HG02763 (cell line): ENCODE measurements at regions not wholly inside any gene's neighbourhood (a gene's known extent, or its start where the extent isn't known, plus 50 kb on each side); places are given as distances from the start of the nearest gene placed in this dataset.

Experiments used
- ATAC-seq: cut with Tn5 transposase; IDR thresholded peaks from one replicate; pipeline ENCODE4 v1.9.1; 2021; ENCODE audit warnings: mild to moderate bottlenecking, moderate library complexity; ENCODE audit not compliant: unreplicated experiment

DNA sequence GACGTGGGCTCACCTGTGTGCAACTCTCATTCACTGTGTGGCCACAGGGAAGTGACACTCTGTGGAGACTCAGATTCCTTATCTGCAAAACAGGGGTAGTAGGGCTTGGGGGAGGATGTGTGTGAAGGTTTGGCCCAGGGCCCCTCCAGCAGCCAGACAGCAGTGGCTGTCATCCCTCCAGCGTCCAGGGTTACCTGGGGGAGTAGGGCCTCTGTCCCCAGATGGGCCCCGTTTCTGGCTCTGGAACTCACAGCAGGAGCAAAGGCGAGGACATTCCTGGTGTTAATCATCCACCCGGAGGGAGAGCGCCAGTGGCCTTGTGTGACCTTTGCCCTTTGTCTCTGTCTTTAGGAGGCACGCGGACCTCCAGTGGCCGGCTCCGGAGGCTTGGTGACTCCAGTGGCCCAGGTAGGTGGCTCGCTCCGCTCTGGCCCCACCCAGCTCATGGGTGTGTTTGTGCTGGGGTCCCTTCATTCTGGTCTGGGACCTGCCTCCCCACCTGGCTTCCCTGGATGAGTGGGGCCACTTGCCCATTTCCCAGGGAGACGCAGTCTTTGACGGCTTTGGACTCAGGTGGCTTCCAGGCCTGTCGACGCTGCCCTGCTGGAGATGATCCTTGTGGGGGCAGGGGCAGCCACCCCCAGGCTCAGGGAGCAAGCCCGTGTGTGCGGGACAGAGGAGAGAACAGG lies 166.2 kb downstream of the SEC14L1 start:
- ATAC-seq: no peak

DNA sequence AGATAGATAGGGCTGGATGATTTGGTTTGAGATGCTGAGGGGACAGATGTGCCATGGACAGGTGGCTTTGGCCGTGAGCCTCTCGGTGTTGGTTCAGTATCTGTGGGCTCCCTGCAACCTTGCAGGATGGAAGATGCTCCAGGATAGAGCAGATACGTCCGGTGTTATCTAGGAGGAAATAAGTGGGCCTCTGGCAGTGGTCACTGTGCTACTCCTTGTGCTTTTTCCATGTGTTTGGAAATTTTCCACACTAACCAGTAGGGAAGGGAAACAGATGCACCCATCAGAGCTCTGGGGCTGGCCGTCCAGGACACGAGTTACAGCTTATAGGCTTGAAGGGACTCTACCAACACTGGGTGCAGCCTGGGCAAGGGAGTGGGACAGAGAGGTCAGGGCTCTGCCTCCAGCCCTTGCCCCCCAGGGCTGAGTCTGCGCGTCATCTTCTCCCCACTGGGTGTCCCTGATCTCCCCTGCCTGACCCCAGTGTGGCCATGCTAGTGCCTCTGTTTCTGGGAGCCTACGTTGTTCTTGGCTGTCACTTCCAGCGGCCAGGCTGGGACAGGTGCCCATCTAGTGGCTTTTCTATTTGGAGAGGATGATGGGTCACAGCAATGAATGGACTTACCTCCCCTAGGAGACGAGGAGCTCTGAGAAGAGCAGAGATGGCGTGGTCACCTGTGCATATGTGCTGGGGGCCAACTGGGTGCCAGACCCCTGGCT lies 166.9 kb downstream of the SEC14L1 start:
- ATAC-seq: no peak

DNA sequence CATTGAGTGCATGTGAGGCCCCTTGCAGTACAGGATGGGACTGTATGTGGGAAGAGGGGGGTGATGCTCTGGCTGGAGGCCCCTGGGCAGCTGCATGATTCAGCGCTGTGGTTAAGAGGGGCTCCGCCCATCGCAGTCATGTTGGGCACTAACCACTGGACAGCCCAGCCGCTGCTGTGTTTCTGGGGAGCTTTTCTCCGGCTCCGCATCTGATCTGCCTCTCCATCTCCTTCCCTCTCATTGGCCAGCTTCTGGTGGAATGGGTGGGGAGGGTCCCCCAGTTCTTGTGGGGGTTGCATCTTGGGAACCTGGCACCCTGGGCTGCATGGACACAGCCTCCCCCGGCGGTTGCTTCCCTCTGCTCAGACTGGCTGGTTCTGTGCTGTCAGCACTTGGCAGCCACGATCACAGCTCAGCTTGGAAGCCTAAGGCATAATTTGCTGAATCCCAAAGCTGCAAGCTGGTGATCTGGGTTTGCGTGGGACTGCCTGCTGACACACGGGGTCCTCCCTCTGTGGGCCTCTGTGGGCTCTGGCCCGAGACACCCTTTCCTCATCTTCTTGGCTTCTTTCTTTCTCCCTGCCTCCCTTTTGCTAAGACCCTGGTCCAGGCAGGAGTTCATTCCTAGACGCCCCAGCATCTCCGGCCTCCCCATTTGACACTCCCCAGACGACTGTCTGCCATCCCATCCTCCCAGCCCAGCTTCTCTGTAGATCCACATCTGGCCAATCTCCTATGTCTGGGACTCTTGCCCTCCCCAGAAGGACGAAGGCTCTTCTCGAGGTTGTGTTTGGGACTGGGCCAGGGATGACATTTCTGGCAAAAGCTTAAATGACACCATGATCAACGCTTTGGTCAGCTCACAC lies 168.3 kb downstream of the SEC14L1 start:
- no peak for ATAC-seq

DNA sequence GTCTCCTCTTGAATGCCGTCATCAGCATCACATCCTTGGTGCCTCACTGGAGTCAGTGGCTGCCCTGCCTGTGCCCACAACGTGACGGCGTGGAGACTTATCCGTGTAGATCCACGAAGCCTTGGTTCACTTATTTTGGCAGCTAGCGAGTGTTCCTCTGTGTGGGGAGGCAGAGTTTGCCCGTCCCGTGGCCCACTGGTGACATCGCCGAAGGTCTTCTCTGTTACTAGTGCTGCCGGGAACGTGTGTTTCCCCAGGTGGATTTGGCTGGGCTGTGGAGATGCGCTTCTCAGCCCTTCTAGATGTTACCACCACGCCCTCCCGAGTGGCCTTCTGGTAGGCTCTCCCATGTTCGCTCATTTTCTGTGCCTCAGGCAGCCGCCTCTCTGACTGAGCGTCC lies 169.6 kb downstream of the SEC14L1 start:
- no peak for ATAC-seq

DNA sequence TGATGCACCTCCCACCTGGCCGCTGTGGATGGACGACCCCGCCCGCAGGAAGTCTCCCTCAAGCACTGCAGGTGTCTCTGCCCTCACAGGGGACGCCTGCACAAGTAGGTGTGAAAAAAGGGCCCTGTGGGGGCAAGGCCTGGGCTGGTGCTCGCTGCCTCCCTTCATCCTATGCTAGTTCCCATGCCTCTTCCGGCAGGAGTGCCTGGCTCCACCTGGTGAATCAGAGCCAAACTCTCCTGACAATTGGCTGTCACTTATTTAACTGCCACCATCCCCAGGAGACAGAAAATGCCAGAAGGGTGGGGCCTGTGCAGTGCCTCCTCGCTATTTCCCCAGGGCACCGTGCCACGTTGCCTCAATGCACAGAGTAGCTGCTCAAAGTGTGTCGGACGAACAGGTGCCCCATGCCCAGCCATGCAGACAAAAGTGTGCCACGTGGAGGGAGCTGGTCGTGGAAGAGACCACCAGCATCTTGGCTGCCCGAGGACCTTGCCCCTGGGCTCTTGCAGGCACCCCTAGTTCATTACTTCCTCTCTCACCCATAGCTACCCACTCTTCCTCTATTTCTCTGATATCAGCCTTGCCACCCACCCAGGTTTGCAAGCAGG lies 170.7 kb downstream of the SEC14L1 start:
- ATAC-seq: no peak

DNA sequence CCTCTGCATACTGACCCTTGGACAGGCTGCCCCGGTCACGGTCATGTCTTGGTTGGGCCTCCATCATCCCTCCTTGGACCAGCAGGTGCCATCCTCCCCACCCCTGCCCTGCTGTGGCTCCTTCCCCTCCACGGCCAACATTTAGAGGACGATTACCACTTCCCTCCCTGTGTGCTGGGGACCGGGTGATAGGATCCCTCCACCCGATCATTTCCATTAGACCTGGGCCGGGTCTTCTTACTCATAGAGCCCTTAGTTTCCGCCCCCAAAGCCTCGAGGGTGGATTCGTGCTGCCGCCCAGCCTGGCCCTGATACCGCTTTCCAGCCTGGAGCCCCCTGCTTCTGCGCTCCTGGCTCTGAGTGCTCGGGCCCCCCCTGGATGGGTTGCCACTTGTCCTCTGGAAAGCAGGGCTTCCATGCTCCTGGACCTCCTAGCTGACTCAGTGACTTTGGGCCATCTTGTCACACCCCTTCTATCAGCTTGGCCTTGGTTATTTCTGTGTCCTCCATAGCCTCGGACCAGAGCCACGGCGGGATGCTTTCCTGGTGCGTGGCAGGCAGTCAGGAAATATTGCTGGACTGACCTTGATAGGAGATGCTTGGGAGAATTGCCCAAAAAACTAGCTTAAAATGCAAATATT lies 171.4 kb downstream of the SEC14L1 start:
- ATAC-seq: no peak

DNA sequence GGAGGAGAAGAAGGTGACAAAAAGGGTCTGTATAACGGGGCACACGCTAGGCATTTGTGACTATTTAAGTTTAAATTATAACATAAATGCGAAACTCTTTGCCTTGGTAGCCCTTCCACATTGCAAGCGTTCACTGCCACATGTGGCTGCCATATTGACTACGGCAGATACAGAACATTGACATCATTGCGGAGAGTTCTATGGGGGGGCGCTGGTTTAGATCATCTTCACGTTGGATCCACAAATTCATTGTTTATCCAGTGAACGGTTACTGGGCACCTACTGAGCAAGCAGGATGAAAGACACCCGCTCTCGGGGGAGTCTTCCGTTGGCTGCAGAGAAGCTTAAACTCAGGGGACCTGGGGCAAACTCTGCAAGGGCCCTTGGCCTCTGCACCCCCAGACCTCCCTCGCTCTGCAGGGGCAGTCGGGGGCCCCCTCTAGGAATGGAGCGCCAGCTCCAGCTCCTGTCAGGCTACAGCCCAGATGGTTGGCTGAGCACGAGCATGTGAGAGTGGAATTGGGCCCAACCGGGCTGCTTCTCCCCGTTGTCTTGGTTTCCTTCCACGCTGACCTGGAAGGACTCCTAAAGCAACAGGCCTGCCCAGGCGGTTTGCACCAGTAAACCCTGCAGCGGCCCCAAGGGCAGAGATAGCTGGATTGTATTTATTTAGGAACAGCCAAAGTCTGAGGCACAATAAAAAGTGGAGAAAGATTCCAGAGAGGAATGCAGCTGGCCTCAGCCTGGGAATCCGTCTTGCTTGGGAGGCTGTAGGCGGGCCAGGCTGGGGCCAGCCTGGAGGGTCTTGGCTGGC lies 172.2 kb downstream of the SEC14L1 start:
- ATAC-seq: no peak

DNA sequence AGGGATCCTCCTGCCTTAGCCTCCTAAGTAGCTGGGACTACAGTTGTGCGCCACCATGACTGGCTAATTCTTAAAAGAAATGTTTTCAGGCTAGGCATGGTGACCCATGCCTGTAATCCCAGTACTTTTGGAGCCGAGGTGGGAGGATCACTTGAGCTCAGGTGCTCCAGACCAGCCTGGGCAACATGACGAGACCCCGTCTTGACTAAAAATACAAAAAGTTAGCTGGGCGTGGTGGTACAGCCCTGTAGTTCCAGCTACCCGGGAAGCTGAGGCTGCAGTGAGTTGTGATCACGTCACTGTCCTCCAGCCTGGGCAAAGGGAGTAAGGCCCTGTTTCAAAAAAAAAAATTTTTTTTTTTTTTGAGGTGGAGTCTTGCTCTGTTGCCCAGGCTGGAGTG lies 173.1 kb downstream of the SEC14L1 start:
- ATAC-seq: no peak

DNA sequence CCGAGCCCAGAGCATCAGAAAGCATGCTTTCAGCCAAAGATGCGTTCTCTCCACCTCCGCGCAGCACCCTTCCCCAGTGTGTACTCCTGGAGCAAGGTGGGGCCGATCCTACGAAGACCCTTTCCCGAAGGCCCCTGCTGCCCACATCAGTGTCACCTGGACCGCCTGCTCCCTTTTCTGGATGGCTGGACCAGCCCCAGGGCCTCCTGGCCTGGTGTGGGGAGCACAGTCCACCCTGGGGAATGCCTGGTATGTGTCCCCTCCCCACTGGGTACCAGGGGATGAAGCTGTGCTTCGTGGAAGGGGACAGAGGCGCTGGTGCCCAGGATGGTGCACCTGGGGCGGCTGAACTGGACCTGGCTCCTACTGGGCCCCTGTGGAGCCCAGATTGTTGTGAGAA lies 173.8 kb downstream of the SEC14L1 start:
- ATAC-seq: no peak

DNA sequence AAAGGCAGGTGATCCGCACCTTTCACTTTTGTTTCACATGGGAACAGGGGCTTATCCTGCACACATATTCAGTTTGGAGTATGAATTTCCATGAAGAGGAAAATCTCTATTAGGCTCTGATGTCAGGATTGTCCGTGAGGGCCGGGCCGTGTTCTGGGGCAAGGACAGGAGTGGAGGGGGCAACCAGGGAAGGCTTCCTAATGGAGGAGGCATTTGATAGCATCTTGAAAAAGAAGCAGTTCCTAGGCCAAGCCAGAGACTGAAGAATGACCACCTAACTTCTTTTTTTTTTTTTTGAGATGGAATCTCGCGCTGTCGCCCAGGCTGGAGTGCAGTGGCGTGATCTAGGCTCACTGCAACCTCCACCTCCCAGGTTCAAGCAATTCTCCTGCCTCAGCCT lies 174.2 kb downstream of the SEC14L1 start:
- ATAC-seq: no peak

DNA sequence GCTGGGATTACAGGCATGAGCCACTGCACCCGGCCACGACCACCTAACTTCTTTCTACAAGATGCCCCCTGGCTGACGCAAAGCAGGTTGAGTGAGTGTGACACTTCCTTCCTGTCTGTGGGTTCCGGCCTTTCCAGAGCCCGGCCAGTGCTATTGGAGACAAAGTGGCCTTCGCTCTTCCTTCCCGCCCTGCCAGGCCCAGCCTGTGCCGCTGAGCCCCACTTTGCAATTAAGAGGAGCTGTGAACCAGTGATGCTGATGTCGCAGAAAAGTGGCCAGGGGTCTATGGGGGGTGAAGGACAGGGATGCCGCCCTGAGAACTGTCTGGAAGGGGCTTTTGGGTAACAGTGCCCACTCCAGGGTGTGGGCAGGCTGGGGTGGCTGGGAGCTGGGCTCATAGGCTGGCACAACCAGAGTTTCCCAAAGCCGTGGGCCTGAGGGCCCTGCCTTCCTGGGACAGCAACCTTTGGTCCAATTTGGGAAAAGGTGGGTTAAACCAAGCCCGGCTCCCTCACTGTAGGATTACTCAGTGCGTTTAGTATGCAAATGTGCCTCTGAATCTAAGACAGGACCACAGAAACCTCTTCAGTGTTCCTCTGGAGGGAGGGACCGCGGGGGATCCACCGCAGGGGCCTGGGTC lies 174.9 kb downstream of the SEC14L1 start:
- ATAC-seq: no peak

DNA sequence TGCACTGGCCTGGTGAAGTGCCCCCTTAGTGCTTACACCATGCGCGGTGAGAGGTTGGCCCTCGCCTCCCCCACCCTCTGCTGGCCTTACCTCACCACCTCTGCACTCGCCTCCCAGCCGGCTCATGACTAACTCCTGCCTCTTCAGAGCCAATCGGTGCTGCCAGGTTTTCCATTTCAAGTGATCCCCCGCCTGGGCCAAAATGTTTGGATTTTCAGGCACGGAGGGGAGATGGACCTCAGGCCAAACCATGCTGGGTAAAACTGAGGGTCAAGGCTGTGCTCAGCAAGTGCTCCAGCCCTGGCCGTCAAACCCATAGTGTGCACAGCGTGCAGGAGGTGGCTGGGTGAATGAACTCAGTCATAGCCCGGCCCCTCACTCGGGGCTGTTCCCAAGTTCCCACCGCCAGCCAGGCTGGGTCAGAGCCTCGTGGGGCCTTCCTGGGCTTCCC lies 175.4 kb downstream of the SEC14L1 start:
- ATAC-seq: no peak

DNA sequence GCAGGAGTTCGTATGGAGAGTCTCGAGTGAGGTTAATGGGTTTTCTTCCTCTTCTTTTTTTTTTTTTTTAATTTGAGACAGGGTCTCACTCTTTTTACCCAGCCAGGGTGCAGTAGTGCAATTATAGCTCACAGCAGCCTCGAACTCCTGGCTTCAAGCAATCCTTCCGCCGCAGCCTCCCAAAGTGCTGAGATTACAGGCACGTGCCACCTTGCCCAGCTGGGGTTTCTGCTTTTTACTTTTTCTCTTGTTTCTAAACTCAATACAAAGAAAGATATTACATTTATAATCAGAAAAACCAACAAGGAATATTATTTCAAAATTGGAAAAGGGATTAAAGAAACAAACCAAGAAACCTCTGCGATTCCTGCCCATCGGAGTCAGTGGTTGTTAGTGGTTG lies 175.9 kb downstream of the SEC14L1 start:
- no peak for ATAC-seq

DNA sequence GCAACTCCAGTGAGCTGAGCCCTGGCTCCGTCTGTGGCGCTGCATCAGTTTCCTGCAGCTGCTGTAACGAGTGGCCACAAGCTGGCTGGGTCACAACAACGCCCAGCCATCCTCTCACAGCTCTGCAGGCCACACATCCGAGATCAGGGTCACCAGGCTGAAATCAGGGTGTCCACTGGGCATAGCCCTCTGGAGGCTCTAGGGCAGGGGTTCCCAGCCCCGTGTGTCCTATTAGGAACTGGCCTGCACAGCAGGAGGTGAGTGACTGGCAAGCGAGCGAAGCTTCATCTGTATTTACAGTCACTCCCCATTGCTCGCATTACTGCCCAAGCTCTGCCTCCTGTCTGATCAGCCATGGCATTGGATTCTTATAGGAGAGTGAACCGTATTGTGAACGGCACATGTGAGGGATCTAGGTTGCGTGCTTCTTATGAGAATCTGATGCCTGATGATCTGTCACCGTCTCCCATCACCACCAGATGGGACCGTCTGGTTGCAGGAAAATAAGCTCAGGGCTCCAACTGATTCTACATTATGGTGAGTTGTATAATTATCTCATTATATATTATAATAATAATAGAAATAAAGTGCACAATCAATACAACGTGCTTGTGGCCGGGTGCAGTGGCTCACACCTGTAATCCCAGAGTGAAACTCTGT lies 176.5 kb downstream of the SEC14L1 start:
- ATAC-seq: no peak

DNA sequence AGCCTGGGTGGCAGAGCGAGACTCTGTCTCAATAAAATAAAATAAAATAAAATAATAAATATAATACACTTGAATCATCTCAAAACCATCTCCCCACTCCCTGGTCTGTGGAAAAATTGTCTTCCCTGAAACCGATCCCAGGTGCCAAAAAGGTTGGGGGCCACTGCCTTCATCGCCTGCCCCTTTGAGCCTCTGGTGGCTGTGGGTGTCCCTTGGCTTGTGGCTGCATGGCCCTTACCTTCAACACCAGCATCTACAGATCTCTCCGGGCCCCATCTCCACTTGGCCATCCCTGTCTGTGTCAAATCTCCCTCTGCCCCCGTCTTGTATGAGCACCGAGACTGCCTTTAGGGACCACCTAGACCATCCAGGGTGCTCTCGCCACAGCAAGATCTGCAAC lies 177.3 kb downstream of the SEC14L1 start:
- no peak for ATAC-seq

DNA sequence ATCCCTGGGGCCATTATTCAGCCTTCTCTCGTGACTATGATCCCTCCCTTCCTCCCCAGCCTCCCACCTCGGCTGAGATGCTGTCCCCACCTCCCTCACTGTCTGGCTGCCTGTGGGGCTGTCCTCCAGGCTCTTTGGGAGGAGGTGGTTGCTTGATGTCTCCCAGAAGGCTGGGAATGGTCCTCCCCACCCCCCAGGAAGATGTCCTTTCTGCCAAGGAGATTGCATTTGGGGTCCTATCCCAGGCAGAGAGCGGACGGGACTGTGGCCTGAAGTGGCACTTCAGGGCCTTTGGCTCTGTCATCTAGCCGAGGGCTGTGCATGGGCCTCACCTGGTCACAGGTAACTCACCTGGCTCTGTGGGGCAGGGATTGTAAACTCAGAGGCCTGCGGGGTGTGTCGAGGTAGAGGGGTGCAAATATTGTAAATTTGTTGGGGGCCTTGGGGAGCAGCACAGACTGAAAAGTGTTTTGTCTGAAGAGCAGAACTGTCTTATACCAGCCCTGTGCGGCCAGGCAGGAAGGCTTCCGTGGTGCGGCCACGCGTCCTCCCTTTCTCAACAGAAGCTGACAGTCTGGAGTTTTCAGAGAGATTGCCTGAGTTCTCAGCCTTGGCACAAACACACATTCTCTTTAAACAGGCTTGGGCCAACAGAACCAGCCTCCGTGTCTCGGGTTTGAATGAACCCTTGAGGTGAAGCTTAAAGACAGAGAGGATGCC lies 177.9 kb downstream of the SEC14L1 start:
- no peak for ATAC-seq

DNA sequence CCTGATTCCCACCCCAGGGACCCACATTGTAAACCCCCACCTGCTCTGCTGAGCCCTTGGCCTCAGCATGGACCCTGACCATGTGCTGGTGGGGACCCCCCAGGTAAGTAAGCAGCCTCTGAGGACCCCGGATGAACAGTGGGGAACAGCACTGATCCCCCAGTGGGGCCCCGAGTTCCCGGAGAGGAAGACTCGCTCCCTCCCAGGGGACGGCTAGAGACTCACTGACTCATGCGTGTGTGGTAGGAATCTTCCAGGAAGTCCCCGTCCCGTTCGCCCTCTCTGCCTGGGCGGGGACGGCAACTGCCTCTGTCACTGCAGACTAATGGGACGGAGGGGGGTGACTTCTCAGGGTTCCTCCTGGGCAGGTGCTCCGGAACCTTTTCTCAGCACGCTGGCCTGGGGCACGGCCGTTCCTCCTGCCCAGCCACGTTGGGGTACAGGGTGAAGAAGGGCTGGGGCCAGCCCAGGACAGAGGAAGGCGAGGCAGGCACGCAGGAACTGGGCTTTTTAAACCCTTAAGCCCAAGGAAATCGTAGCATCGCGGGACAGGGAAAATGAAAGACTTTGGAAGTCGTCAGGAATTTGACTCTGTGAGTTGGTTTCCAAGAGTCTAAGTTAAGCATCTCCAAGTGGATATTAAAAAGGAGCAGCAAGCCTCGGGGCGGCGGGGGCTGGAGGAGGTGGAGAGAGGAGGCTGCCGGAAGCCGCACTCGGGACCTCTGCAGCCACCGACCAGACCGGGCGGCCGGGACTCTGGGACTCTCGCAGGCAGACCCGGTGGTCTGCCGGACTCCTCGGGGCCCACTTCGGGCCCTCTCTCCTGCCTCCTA lies 178.7 kb downstream of the SEC14L1 start:
- ATAC-seq: no peak
